T-helper 2 cell treated with Interferon-gamma antibody and Interleukin-4, amounts not matched to agents 100 ng/mL and 5 ng/mL, for 36 hours (primary cell): ENCODE measurements at regions not wholly inside any gene's neighbourhood (a gene's known extent, or its start where the extent isn't known, plus 50 kb on each side); places are given as distances from the start of the nearest gene placed in this dataset.

Experiments
- intact Hi-C: fragments of 100-400 bp; cut with micrococcal nuclease; formaldehyde crosslinking; loops from one replicate; pipeline ENCODE4 v1.15.1; 2023

GRCh38 chr17:69882281-69882680, 192.7 kb upstream of the KCNJ16 start:
- intact Hi-C loops: no loop called here

- intact Hi-C loops: no loop called here
Observed at GRCh38 chr17:69883120-69883519, 191.9 kb upstream of the KCNJ16 start.

GRCh38 chr17:69884356-69884755, 190.7 kb upstream of the KCNJ16 start:
- intact Hi-C loops: no loop called here

- intact Hi-C loops: no loop called here
Observed at GRCh38 chr17:69884846-69885245, 190.2 kb upstream of the KCNJ16 start.

- intact Hi-C loops: no loop called here
Observed at GRCh38 chr17:69898601-69899000, 176.4 kb upstream of the KCNJ16 start.

GRCh38 chr17:69900101-69900500, 174.9 kb upstream of the KCNJ16 start:
- intact Hi-C loops: no loop called here

- intact Hi-C loops: no loop called here
Observed at GRCh38 chr17:69900829-69901228, 174.2 kb upstream of the KCNJ16 start.

GRCh38 chr17:69906306-69906705, 168.7 kb upstream of the KCNJ16 start:
- intact Hi-C loops: no loop called here

- intact Hi-C loops: no loop called here
Observed at GRCh38 chr17:69907132-69907847, 167.7 kb upstream of the KCNJ16 start.

- intact Hi-C loops: no loop called here
Observed at GRCh38 chr17:69908626-69909368, 166.2 kb upstream of the KCNJ16 start.

- intact Hi-C loops: no loop called here
Observed at GRCh38 chr17:69909389-69909788, 165.6 kb upstream of the KCNJ16 start.

- intact Hi-C loops: no loop called here
Observed at GRCh38 chr17:69912805-69913204, 162.2 kb upstream of the KCNJ16 start.

- intact Hi-C loops: no loop called here
Observed at GRCh38 chr17:69913216-69913615, 161.8 kb upstream of the KCNJ16 start.

GRCh38 chr17:69913616-69914015, 161.4 kb upstream of the KCNJ16 start:
- intact Hi-C loops: no loop called here

GRCh38 chr17:69914520-69914919, 160.5 kb upstream of the KCNJ16 start:
- intact Hi-C loops: no loop called here

GRCh38 chr17:69916761-69917160, 158.3 kb upstream of the KCNJ16 start:
- intact Hi-C loops: no loop called here

GRCh38 chr17:69918164-69918563, 156.9 kb upstream of the KCNJ16 start:
- intact Hi-C loops: no loop called here

GRCh38 chr17:69919789-69920188, 155.2 kb upstream of the KCNJ16 start:
- intact Hi-C loops: no loop called here

- intact Hi-C loops: no loop called here
Observed at GRCh38 chr17:69921046-69921445, 154.0 kb upstream of the KCNJ16 start.

GRCh38 chr17:69928611-69929010, 146.4 kb upstream of the KCNJ16 start:
- intact Hi-C loops: no loop called here

- intact Hi-C loops: no loop called here
Observed at GRCh38 chr17:69936996-69937395, 138.0 kb upstream of the KCNJ16 start.

- intact Hi-C loops: no loop called here
Observed at GRCh38 chr17:69943058-69943457, 132.0 kb upstream of the KCNJ16 start.

- intact Hi-C loops: no loop called here
Observed at GRCh38 chr17:69944406-69944805, 130.6 kb upstream of the KCNJ16 start.
